Pancreas (tissue), 10 donors: ENCODE measurements at regions not wholly inside any gene's neighbourhood (a gene's known extent, or its start where the extent isn't known, plus 50 kb on each side); places are given as distances from the start of the nearest gene placed in this dataset.

ENCODE experiments used
- ATAC-seq, 4 donors: fragments of 200-7000 bp; cut with Tn5 transposase; one replicate each; pipeline versions ENCODE4 v1.8.0 to v1.9.1; 2020; ENCODE audit warnings: mild to moderate bottlenecking in 4 of 4, moderate library complexity in 4 of 4
- DNase-seq, 6 donors: peaks; one replicate each; pipeline ENCODE4 v3.0.0-alpha.2; 2020
- FAIRE-seq: peaks from 2 replicates; lab custom pipeline; 2012; peaks lifted over from hg19 to GRCh38; lab: Jason Lieb, UNC
- H3K27ac ChIP-seq, 4 donors: fragments of 200-600 bp; sonication (generic); 1 replicate in 3 of 4; 2 replicates in 1 of 4; pipeline versions ENCODE4 v1.5.0 to v1.8.0; 2020
- H3K27me3 ChIP-seq, 4 donors: fragments of 200-600 bp; one replicate each; pipeline ENCODE4 v1.8.0; 2021
- H3K36me3 ChIP-seq, 3 donors: fragments of 200-600 bp; sonication (generic) in 1 of 3; one replicate each; pipeline versions ENCODE4 v1.5.0 to v1.8.0; 2020 to 2021
- H3K4me1 ChIP-seq, 3 donors: fragments of 200-600 bp; one replicate each; pipeline ENCODE4 v1.8.0; 2021
- H3K4me3 ChIP-seq, 4 donors: fragments of 200-600 bp; sonication (generic) in 2 of 4; one replicate each; pipeline versions ENCODE4 v1.5.0 to v1.8.0; 2020 to 2021
- H3K9me3 ChIP-seq, 4 donors: fragments of 200-600 bp; one replicate each; pipeline ENCODE4 v1.8.0; 2021
- CTCF ChIP-seq, 4 donors: fragments of 200-600 bp; sonication (generic) in 3 of 4; IDR thresholded peaks; one replicate each; pipeline versions ENCODE4 v1.5.0 to v1.8.0; 2021; ENCODE audit warnings: antibody characterized with exemption in 4 of 4
- WGBS, 2 donors: extraction: QIAGEN DNeasy Blood & Tissue Kit; methylation state at CpG; one replicate each; pipeline ENCODE4 v1.1.7; 2013; 5-methylcytosine and 5-hydroxymethylcytosine counted together
- intact Hi-C, 3 donors: fragments of 100-400 bp; cut with DNase I; formaldehyde crosslinking; loops; one replicate each; pipeline versions ENCODE4 v1.11.1 to v1.14.2; 2022
- donor health status: healthy with polysubstance abuse.
- donor health status: DM: no; HTN: no; CAD: no; lungs with moderate emphysema.
- donor health status: DM: no; HTN: no; CAD: no.
- donor health status: control.
- donor health status: control.
- donor health status: Bipolar disorder and iron deficiency.
- donor health status: DM: yes; HTN: yes; CAD: no.
- donor health status: DM: no; HTN: no; CAD: no.
- donor health status: DM: no; HTN: no; CAD: no.
- donor health status: DM: yes; HTN: yes; CAD: no.

- TF ChIP-seq CTCF (IDR thresholded peaks at IDR 0.05): no peak
- Histone ChIP-seq H3K27me3 (peaks cover 0 to 4% (median 0%) of the 10 kb centered on the region in 4 donors), H3K27ac (no peak overlapping the region), H3K9me3 (no peaks in the 10 kb centered on the region), H3K36me3 (no peaks in the 10 kb centered on the region), H3K4me1 (no peaks in the 10 kb centered on the region), H3K4me3 (no peak overlapping the region)
- FAIRE-seq: no peak
- intact Hi-C loops: no loop called here
- no peak for ATAC-seq
- DNase-seq: no peak
- WGBS, 2 donors: 18% methylated on average over 4 of the region's 4 CpGs
Measured at GRCh38 chr20:41872930-41873329, 254.8 kb upstream of the CHD6 start.

GRCh38 chr20:41870869-41871462 is 252.8 kb upstream of the CHD6 start:
- Histone ChIP-seq H3K27ac (no peak overlapping the region), H3K4me3 (no peak overlapping the region), H3K36me3 (no peaks in the 10 kb centered on the region), H3K27me3 (peaks cover 0 to 4% (median 2%) of the 10 kb centered on the region in 4 donors), H3K9me3 (no peaks in the 10 kb centered on the region), H3K4me1 (no peaks in the 10 kb centered on the region)
- WGBS, 2 donors: 45 to 57% methylated on average over 3 of the region's 3 CpGs
- no peak for ATAC-seq
- no peak for TF ChIP-seq CTCF (IDR thresholded peaks at IDR 0.05)
- no peak for FAIRE-seq
- intact Hi-C loops: no loop called here
- no peak for DNase-seq

GRCh38 chr20:41869261-41869660 is 251.1 kb upstream of the CHD6 start:
- WGBS, 2 donors: 53 to 57% methylated on average over 2 of the region's 2 CpGs
- no peak for FAIRE-seq
- DNase-seq: no peak
- H3K4me1 ChIP-seq: no peaks in the 10 kb centered on the region
- H3K9me3 ChIP-seq: no peaks in the 10 kb centered on the region
- ATAC-seq: no peak
- H3K36me3 ChIP-seq: no peaks in the 10 kb centered on the region
- TF ChIP-seq CTCF (IDR thresholded peaks at IDR 0.05): no peak
- peaks cover 0 to 3% (median under 1%) of the 10 kb centered on the region in 4 donors for H3K27me3 ChIP-seq
- H3K27ac ChIP-seq: no peak overlapping the region
- no peak overlapping the region for H3K4me3 ChIP-seq
- intact Hi-C loops: no loop called here

- TF ChIP-seq CTCF (IDR thresholded peaks at IDR 0.05): no peak
- peaks cover 0 to 3% (median 0%) of the 10 kb centered on the region in 4 donors for H3K27me3 ChIP-seq
- 70 to 79% methylated on average over 3 of the region's 3 CpGs for WGBS, 2 donors
- intact Hi-C loops: no loop called here
- no peak overlapping the region for H3K4me3 ChIP-seq
- FAIRE-seq: no peak
- DNase-seq: no peak
- H3K4me1 ChIP-seq: no peaks in the 10 kb centered on the region
- ATAC-seq: no peak
- H3K27ac ChIP-seq: no peak overlapping the region
- no peaks in the 10 kb centered on the region for H3K36me3 ChIP-seq
- H3K9me3 ChIP-seq: no peaks in the 10 kb centered on the region
Measured at GRCh38 chr20:41865938-41866337, 247.8 kb upstream of the CHD6 start.

GRCh38 chr20:41862476-41862875 is 244.3 kb upstream of the CHD6 start:
- intact Hi-C loops: no loop called here
- TF ChIP-seq CTCF (IDR thresholded peaks at IDR 0.05): no peak
- no peak overlapping the region for H3K27ac ChIP-seq
- no peaks in the 10 kb centered on the region for H3K4me1 ChIP-seq
- no peaks in the 10 kb centered on the region for H3K36me3 ChIP-seq
- no peak overlapping the region for H3K4me3 ChIP-seq
- H3K9me3 ChIP-seq: no peaks in the 10 kb centered on the region
- H3K27me3 ChIP-seq: peaks cover 0 to 3% (median 0%) of the 10 kb centered on the region in 4 donors
- ATAC-seq: no peak
- 63 to 67% methylated on average over 4 of the region's 4 CpGs for WGBS, 2 donors
- FAIRE-seq: no peak
- DNase-seq: no peak
